Tibial nerve (tissue), 3 donors: ENCODE measurements at regions not wholly inside any gene's neighbourhood (a gene's known extent, or its start where the extent isn't known, plus 50 kb on each side); places are given as distances from the start of the nearest gene placed in this dataset.

Source experiments
- CTCF ChIP-seq, 5 experiments: fragments of 200-600 bp in 3 of 5; fragments of 450-650 bp in 2 of 5; sonication (generic) in 3 of 5; IDR thresholded peaks; one replicate each; pipeline ENCODE4 v1.5.1; 2016 to 2019; ENCODE audit warnings: antibody characterized with exemption in 5 of 5, mild to moderate bottlenecking in 3 of 5, moderate library complexity in 2 of 5
- POLR2A ChIP-seq, 2 donors: fragments of 450-650 bp; IDR thresholded peaks; one replicate each; pipeline ENCODE4 v1.6.1; 2017; ENCODE audit warnings: antibody characterized with exemption in 2 of 2, mild to moderate bottlenecking in 2 of 2, moderate library complexity in 2 of 2

GRCh38 chr14:31953210-31953609 lies 123.9 kb upstream of the ARHGAP5 start:
- TF ChIP-seq CTCF (IDR thresholded peaks at IDR 0.05), result no peak
- TF ChIP-seq POLR2A (IDR thresholded peaks at IDR 0.05), result no peak
